ENCODE measurements at regions not wholly inside any gene's neighbourhood (a gene's known extent, or its start where the extent isn't known, plus 50 kb on each side); places are given as distances from the start of the nearest gene placed in this dataset.

DNA sequence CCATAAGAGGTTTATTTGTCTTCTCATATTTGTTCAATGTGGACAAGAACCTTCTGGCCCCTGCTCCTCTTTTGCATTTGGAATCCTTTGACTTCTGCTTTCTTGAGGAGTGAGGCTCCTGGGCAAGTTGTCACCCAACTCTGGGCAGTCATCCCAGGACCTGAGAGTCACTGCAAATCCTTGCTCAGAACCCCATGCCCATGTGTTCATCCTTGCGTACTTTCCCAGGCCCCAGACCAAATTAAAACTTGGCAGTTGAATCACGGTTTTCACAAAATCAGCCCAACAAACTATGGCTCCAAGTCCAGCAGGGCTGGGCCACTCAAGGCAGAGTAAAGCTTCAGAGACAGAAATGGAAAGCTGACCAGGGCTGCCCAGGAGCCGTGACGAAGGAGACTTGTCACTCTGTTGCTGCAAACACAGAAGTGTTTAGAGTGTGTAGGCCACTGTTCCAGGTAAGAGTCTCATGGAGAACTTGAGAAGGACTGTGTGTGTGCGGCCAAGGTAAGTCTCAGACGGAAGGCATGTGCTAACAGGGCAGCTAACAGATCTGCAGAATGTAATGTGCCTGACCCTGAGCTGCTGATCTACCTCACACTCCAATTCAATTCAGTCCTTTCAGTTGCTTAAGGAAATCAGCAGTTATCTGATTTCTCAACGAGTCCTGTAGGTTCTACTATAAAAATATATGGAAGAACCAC lies 549.4 kb upstream of the HS6ST1 start:
- DNase-seq = no peak

DNA sequence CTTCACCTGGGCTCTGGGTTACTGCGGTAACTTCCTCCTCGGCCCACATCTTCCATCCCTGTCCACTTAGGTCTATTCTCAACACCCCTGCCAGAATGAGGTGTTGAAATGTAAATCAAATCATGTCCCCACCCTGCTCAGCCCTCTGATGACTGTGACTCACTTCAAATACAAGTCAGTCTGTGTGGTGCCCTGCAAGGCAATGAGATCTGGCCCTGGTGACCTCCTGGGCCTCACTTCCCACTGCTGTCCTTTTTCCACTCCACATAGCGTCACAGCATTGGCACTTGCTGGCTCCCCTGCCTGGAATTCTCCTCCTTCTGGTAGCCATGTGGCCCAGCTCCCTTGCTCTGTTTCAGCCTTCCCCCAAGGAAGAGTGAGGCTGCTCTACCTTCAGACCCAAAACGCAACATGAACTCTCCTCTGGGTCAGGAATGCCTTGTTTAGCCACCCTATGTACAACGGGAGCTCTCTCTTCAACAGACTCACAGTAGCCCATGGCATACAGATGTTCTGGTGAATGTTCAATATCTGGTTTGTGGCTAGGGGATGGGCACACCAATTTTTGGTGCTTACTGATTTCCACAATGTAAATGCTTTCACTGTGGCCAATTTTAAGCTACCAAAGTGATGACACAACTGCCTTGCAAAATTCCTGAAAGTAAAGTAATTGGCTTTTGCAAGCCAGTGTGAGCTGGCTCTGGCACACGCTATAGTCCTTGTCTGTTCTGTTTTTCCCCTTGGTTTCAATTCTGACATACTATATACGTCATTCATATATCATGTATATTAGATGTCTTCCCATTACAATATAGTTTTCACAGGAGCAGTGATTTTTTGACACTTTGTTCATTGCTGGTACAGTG lies 550.3 kb upstream of the HS6ST1 start:
- DNase-seq = no peak

DNA sequence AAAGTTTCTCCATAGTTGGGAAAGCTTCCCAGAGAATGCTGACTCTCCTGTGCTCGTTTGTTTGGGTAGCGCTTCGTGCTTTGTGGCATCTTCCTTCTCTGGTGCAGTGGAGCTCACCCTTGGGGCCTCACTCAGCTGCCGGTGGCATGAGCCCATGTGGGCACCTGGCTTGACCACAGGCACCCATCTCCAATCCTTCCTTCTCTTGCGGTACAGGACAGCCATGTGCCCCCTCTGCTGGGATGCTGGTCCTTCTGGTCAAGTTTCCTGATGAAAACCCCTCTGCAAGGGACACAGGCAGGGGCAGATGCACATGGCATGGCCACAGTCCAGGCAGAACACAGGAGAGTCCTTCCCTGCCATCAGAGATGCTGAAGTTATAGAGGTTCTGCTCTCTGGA lies 555.9 kb upstream of the HS6ST1 start:
- no peak for DNase-seq

DNA sequence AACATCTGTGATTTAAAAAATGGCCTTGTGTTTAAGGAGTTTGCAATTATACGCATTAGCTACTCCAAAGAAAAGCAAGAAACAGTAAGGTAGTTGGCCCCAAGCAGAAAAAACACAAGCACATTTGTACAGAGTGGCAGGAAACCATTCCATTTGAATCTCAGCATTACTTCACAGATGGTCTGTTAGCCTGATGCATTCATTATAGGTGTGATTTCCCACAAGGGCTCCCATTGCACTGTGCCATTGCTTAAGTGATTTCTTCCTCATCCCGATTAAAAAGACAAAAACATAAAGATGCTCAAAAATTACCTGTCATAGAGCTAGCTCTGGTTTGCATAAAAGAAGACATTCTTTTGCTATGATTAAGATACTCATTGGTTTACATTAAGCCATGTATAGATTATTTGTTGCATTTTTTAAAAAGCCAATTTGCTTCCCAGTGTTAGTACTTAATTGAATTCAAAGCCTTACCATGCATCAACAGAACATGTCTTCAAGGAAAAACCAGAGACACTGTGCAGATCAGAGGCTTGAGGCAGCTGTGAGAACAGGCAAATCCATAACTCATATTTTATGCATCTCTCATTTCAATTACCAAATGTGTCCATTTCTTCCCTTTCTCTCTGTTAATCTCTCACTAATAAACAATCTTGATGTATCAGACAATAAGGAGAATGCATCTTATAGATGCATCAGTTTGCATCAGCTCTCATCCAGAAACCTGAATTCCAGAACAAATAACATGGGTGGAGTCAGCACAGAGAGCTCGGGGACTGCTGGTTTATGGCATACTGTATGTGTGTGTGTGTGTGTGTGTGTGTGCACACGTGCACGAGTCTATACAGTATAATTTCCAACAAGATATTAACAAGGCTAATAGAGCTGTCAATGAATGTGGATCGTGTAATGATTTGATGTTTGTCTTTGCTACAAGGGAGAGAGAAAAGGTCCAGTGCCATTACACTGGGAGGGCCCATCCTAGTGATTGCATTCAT lies 558.6 kb upstream of the HS6ST1 start:
- DNase-seq = no peak

DNA sequence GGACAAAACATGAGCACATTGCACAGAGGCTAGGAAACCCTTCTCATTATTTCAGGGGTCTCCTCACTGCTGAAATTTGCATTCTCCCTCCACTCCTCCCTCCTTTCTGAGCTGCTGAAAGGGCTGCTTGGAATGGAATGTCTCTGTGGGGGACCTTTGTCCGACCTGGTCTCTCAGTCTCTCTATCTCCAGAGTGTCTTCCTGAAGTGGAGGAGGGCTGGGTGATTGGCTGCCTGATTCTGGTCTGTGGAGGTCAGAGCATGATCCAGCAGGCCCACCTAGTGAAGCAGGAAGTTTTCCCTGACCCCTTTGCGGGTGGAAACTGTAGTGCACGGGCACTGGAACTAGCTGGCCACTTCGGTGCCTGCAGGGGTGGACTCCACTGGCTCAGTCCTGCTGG lies 560.5 kb upstream of the HS6ST1 start:
- DNase-seq = no peak

DNA sequence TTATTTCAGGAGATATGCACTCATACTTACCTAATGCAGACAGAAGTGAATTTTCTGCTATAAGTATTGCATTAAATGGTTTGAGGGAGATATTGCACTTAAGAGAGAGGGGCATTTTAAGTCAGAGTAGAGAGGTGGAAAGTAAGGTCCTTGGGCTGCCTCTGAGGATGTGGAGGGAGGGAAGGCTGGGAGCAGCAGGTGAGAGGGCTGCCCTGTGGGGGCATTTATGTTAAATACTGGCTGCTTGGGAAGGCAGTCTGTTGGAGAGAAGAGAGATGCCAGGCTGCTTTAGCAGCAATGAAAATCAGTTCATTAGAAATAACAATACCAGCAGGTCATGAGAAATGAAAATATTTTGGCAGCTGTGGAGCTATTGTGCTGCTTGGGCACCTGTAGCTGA lies 576.2 kb upstream of the HS6ST1 start:
- DNase-seq = no peak

DNA sequence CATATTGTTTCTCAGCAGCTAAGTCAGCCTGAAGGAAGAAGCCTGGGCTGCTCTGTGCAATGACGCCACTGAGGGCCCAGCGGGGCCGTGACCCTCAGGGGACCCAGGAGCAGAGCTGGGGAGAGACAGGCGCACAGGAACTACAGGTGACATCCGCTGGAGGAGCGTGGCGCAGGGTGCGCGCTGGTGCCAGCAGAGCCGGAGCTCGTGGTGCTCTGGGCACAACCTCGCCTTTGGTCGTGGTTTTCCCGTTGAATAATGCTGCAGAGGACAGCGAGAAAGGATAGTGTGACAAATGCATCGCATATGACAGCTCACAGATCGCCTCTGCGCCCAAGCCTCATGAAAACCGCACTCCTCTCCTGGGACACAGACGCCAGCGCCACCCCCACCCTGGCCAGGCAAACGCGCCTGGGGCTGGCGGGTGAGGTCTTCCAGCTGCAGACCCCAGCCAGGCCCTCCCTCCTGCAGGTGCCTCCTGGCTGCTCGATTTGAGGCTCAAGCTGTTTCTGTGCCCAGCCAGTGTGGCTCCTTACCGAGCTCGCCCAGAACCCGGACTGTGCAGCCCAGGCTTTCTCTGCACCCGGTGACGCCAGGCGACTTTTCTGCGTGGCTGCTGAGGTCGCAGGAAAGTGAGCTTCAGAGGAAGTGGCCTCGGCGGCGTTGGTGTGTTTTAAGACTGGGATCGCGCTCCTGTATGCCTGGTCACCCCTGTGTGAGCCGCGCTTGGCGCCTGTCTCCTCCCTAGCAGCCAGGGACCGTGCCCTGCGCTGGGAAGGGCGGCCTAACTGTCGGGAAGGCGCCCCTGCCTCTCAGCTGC lies 583.1 kb upstream of the HS6ST1 start:
- DNase-seq = no peak

DNA sequence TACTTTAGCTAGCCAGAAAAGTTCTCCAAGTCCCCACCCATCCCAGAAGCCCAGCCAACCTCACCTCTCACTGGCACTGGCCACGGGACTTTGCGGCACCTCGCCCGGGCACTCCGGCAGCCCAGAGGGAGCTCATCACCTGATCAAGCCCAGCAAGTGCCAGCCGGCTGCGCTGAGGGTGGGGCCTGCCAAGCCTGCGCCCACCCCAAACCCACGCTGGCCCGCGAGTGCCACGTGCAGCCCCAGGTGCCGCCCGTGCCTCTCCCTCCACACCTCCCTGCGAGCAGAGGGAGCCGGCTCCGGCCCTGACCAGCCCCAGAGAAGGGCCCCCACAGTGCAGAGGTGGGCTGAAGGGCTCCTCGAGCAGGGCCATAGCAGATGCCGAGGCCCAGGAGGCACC lies 585.0 kb upstream of the HS6ST1 start:
- no peak for DNase-seq

DNA sequence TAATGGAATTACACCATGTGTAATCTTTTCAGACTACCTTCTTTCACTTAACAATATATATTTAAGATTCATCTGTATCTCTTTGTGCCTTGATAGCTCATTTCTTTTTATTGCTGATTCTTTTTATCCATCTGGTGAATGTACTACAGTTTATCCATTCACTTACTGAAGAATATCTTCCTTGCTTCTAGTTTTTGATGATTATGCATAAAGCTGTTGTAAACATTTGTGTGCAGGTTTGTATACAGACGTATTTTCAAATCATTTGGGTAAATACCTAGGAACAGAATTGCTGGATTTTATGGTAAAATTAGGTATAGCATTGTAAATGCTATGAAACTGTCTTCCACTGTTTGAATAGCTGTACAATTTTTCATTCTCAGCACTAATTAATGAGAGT lies 592.6 kb upstream of the HS6ST1 start:
- DNase-seq = no peak

DNA sequence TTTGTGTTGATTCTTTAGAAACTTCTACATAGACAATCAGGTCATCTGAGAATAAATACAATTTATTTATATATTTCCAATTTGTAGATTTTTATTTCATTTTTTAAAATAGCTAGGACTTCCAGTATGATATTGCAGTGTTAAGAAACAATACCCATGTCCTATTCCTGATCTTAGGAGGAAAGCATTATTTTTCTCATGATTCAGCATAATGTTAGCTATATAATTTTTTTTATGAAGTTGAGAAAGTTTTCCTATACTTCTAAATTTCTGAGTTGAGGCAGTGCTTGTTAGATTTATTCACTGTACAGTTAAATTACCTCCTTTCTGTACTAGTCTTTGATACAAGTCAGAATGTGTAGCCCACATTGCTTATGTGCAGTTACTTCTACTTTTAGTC lies 595.7 kb upstream of the HS6ST1 start:
- no peak for DNase-seq

DNA sequence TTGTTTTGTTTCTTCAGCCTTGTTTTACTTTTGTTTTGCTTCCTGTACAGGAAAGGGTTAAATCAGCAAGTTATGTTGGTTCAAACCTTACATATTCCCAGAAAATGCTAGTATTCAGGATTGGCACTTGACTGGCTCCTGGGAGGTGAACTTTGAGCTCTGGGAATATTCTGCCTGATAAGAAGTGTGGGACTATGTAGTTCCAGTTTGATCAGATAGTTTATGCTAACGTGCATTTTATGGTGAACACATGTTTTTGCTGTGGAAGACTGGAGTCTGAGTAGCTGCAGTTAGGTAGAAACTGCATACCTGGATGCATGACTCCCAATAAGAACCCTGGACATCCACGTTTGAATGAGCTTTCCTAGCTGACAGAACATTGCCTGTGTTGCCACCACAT lies 603.1 kb upstream of the HS6ST1 start:
- no peak for DNase-seq

DNA sequence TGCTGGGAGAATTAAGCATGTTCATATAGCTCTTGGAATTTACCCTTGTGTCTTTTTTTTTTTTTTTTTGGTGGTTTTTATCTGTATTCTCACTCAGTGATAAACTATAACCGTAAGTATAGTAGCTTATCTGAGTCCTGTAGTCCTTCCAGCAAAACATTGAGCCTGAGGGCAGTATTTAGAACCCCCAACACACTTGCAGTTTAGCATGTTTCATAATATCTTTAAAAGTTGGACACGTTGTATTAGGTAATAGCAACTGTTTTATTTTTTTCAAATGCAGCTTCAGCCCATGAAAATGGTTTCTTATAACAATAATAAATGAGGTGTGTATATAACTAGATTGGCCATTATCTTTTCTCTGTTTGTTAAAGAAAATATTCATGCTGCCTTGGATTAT lies 603.5 kb upstream of the HS6ST1 start:
- DNase-seq = no peak

DNA sequence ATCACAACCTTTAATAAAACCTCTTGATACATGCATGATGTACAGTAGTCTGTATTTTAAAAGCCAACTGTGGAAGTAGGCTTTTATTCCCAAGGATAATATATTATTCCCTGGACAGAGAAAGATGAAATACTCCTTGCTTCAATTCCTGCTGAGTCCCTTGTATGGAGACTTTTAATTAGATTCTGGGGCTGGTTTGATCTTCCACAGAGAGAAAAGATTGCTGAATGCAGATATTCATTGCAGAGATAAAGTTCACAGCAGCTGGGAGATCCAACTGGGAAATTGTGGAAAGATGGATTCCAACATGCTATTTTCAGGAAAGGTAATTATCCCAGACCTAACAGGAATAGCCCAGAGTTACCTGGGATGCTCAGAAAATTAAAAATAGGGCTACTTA lies 607.0 kb upstream of the HS6ST1 start:
- no peak for DNase-seq

DNA sequence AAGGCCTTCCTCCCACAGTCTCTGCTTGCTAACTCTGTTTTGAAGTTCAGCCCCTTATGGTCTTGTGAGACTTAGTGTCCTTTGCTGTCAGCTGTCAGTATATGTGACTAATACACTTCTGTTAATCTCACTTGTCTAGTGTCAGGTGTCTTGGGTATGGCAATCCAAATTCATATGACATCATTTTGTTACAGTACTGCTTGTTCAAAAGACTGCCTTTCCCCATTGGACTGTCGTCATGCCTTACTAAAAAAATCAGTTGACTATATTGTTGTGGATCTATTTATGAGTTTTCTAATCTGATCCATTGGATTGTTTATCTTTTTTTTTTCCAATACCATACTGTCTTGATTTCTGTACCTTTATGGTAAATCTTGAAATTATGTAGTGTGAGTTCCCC lies 611.4 kb upstream of the HS6ST1 start:
- DNase-seq = no peak

DNA sequence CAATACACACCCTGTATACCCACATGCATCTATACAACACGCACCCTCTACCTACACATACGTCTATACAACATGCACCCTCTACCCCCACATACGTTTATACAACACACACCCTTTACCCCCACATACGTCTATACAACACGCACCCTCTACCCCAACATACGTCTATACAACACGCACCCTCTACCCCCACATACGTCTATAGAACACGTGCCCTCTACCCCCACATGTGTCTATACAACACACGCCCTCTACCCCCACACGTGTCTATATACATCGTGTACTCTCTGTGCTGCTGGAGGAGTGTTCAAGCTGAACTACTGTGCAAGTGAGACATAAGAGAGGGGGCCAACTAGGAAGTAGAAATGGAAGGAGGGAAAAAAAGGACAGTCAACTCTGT lies 621.7 kb upstream of the HS6ST1 start:
- DNase-seq = no peak

DNA sequence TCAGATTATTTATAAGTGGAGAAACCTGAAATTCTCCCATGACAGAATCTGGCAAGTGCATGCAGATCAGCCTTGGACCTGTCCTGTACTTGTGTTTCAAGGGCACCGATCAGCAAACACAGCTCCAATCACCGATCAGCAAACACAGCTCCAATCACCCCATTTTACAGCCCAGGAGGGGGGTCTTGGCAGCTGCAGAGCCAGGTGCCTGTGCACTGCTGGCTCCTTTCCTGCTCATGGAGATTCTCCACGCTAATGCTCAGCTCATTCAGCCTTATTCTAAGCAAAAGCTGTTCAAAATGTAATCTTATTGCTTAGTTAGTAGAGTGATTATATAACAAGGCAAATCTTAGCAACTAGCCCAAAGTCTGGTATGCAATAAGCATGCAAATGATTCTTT lies 623.1 kb upstream of the HS6ST1 start:
- DNase-seq = no peak

DNA sequence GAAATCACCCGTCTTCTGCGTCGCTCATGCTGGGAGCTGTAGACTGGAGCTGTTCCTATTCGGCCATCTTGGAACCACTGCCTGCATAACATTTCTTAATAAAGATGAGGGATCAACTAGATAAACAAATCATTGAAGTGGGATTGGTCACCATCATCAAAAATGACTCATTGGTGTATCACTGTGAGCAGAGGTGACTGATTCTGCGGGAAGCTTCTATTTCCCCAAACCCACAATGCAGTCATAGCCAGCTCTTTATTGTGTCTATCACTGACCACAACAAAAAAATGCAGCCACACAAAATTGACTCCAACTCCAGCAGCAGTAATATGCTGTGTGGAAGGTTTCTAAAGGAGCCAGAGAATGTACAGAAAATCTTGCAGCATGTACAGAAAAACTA lies 630.7 kb upstream of the HS6ST1 start:
- no peak for DNase-seq

DNA sequence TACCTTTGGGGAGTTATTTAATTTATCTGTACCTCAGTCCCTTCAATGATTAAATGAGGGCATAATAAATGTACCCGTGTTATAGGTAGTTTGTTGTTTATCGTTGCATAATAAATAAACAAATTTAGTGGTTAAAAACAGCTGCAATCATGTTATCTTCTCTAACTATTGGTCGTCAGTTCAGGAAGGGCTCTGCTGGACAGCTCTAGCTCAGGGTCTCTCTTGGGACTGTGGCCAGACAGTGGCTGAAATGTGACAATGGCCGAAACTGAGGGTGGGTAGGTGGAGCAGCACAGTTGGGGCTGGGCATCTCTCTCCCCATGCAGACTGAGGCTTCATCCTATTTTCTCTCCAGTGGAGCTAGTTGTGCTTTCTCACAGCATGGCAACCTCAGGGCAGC lies 632.1 kb upstream of the HS6ST1 start:
- DNase-seq = no peak

DNA sequence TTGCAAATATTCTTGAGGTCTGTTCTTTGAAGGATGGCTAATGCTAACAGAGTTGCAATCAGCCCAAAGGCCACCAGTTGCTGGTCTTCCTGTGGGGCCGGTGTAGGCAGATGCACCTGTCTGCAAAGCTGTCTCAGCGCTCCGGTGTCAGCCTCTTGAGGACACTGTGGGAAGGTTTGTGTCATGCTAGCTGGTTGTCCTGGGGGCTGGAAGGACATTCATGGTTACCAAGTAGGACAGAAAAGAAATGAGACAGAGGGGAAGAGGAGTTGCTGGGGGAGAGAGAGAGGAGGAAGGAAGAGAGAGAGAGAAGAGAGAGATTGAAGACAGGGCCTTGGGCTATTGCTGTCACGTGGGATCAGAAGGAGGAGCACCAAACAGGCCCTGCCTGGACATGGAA lies 639.6 kb upstream of the HS6ST1 start:
- no peak for DNase-seq

DNA sequence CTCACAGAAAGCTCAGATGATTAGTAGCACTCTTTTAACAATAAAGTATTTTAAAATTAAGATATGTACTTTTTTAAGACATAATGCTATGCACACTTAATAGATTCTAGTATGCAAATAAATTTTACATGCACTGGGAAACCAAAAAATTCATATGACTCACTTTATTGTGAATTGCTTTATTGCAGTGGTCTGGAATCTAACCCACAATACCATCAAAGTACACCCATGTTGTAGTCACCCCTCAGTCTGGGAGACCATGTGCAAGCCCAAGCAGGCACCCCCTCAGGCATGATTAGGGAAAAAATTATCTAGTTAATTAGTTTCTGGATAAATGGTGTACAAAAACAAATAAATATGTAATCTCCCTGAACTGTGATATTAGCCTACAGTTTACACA lies 649.0 kb upstream of the HS6ST1 start:
- no peak for DNase-seq

DNA sequence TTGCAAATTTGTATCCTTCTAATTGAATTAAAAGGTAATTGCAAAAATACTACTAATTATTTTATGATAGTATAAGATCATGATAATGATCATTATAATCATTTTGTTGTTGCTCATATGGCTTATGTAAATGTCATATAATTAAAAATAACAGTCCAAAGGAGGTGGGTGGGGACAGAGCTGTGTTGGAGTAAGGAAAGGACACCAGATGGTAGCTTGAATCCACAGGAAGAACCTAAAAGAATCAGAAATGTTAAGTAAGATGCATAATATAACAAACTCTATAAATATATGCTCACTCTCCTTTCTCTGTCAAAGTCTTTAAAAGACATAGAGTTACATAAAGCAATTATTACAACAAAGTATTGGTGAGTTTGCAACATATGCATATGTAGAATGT lies 650.7 kb upstream of the HS6ST1 start:
- DNase-seq = no peak

DNA sequence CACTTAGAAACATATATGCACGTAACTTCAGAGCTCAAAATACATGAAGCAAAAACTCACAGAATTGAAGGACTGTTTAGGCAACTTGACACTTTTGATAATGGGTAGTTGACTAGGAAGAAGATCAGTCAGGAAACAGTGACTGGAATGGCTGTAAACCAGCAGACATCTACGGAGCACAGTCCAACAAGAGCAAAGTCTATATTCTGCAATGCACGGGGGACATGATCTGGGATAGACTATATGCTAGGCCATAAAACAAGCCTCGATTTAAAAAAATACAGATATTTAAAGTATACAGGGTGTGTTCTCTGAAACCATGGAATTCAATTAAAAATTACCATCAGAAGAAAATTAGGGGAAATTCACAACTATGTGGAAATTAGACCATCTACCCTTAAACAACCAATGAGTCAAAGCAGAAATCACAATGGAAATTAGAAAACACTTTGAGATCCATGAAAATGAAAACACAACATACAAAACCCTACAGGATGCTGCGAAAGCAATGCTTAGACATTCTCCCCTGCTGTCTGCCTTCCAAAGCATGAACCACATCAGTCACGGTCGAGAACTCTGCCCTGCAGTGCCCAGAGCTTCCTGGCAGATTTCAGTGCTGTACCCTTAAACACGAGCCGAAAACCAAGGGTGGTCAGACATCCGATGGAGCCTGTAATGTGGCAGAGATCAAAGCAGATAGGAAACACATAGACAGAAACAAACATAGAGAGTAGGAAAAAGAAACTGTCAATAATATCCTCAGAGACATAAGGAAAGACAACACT lies 651.9 kb upstream of the HS6ST1 start:
- DNase-seq = no peak

Measured in SIG-M5 (cell line).